BLaER1 (cell line): ENCODE measurements at regions not wholly inside any gene's neighbourhood (a gene's known extent, or its start where the extent isn't known, plus 50 kb on each side); places are given as distances from the start of the nearest gene placed in this dataset.

Source experiments
- H3K27ac ChIP-seq: shearing (Covaris generic); formaldehyde crosslinking; 2 replicates; pipeline ENCODE4 v1.8.1; 2022
- H3K27me3 ChIP-seq: shearing (Covaris generic); formaldehyde crosslinking; 2 replicates; pipeline ENCODE4 v1.8.1; 2022
- H3K36me3 ChIP-seq: shearing (Covaris generic); formaldehyde crosslinking; 2 replicates; pipeline ENCODE4 v1.8.1; 2022
- H3K4me1 ChIP-seq: shearing (Covaris generic); formaldehyde crosslinking; 2 replicates; pipeline ENCODE4 v1.8.1; 2022
- H3K4me2 ChIP-seq: shearing (Covaris generic); formaldehyde crosslinking; 2 replicates; pipeline ENCODE4 v1.8.1; 2022
- H3K4me3 ChIP-seq: shearing (Covaris generic); formaldehyde crosslinking; 2 replicates; pipeline ENCODE4 v1.8.1; 2022
- H3K9ac ChIP-seq: shearing (Covaris generic); formaldehyde crosslinking; 2 replicates; pipeline ENCODE4 v1.8.1; 2022
- H3K9me3 ChIP-seq: shearing (Covaris generic); formaldehyde crosslinking; 2 replicates; pipeline ENCODE4 v1.8.1; 2022
- H4K20me1 ChIP-seq: shearing (Covaris generic); formaldehyde crosslinking; 2 replicates; pipeline ENCODE4 v1.8.1; 2022
- Cebpa-rat ChIP-seq: shearing (Covaris generic); IDR thresholded peaks from 2 replicates; pipeline ENCODE4 v1.8.1; 2022

GRCh38 chr6:146957181-146958093 lies 246.8 kb upstream of the STXBP5 start:
- no peaks in the 10 kb centered on the region for H3K27me3 ChIP-seq
- H3K36me3 ChIP-seq, result no peaks in the 10 kb centered on the region
- H3K4me2 ChIP-seq, result no peak overlapping the region
- no peaks in the 10 kb centered on the region for H3K9me3 ChIP-seq
- no peak overlapping the region for H3K4me3 ChIP-seq
- no peak overlapping the region for H3K27ac ChIP-seq
- H4K20me1 ChIP-seq, result no peaks in the 10 kb centered on the region
- TF ChIP-seq Cebpa-rat, result no peak
- no peaks in the 10 kb centered on the region for H3K4me1 ChIP-seq
- no peak overlapping the region for H3K9ac ChIP-seq

GRCh38 chr6:146961831-146962230 lies 242.4 kb upstream of the STXBP5 start:
- no peak for TF ChIP-seq Cebpa-rat
- Histone ChIP-seq H3K4me3 (no peak overlapping the region), H3K4me2 (no peak overlapping the region), H3K4me1 (no peaks in the 10 kb centered on the region), H3K9ac (no peak overlapping the region), H3K9me3 (peaks cover 26% of the 10 kb centered on the region), H4K20me1 (no peaks in the 10 kb centered on the region), H3K27ac (no peak overlapping the region), H3K36me3 (no peaks in the 10 kb centered on the region), H3K27me3 (no peaks in the 10 kb centered on the region)

- H3K27ac ChIP-seq, result no peak overlapping the region
- no peaks in the 10 kb centered on the region for H3K36me3 ChIP-seq
- H3K4me2 ChIP-seq, result no peak overlapping the region
- H3K4me3 ChIP-seq, result no peak overlapping the region
- H3K9me3 ChIP-seq, result peaks cover 26% of the 10 kb centered on the region
- H3K9ac ChIP-seq, result no peak overlapping the region
- no peaks in the 10 kb centered on the region for H3K27me3 ChIP-seq
- no peaks in the 10 kb centered on the region for H4K20me1 ChIP-seq
- no peak for TF ChIP-seq Cebpa-rat
- H3K4me1 ChIP-seq, result no peaks in the 10 kb centered on the region
Measured at GRCh38 chr6:146962329-146962728, 241.9 kb upstream of the STXBP5 start.

- no peaks in the 10 kb centered on the region for H3K4me1 ChIP-seq
- no peaks in the 10 kb centered on the region for H3K36me3 ChIP-seq
- peaks cover 26% of the 10 kb centered on the region for H3K9me3 ChIP-seq
- no peak overlapping the region for H3K4me2 ChIP-seq
- H3K27ac ChIP-seq, result no peak overlapping the region
- H3K9ac ChIP-seq, result no peak overlapping the region
- H3K4me3 ChIP-seq, result no peak overlapping the region
- TF ChIP-seq Cebpa-rat, result no peak
- no peaks in the 10 kb centered on the region for H4K20me1 ChIP-seq
- no peaks in the 10 kb centered on the region for H3K27me3 ChIP-seq
Measured at GRCh38 chr6:146965110-146965689, 239.0 kb upstream of the STXBP5 start.

- no peaks in the 10 kb centered on the region for H3K36me3 ChIP-seq
- TF ChIP-seq Cebpa-rat, result no peak
- H3K9me3 ChIP-seq, result peaks cover 26% of the 10 kb centered on the region
- no peaks in the 10 kb centered on the region for H4K20me1 ChIP-seq
- no peak overlapping the region for H3K27ac ChIP-seq
- H3K9ac ChIP-seq, result no peak overlapping the region
- H3K27me3 ChIP-seq, result no peaks in the 10 kb centered on the region
- H3K4me2 ChIP-seq, result no peak overlapping the region
- H3K4me1 ChIP-seq, result no peaks in the 10 kb centered on the region
- no peak overlapping the region for H3K4me3 ChIP-seq
Measured at GRCh38 chr6:146968041-146968760, 236.0 kb upstream of the STXBP5 start.

- TF ChIP-seq Cebpa-rat, result no peak
- no peaks in the 10 kb centered on the region for H3K4me1 ChIP-seq
Measured at GRCh38 chr6:146972546-146972945, 231.7 kb upstream of the STXBP5 start.

GRCh38 chr6:146974351-146974750 lies 229.9 kb upstream of the STXBP5 start:
- no peak for TF ChIP-seq Cebpa-rat
- Histone ChIP-seq H3K27ac (no peak overlapping the region), H3K4me3 (no peak overlapping the region), H4K20me1 (no peaks in the 10 kb centered on the region), H3K36me3 (no peaks in the 10 kb centered on the region), H3K4me2 (no peak overlapping the region), H3K27me3 (no peaks in the 10 kb centered on the region), H3K4me1 (no peaks in the 10 kb centered on the region), H3K9ac (no peak overlapping the region), H3K9me3 (no peaks in the 10 kb centered on the region)

More at GRCh38 chr6:146972546-146972945, 231.7 kb upstream of the STXBP5 start:
- Histone ChIP-seq H3K4me3 (no peak overlapping the region), H4K20me1 (no peaks in the 10 kb centered on the region), H3K27ac (no peak overlapping the region), H3K4me2 (no peak overlapping the region), H3K27me3 (no peaks in the 10 kb centered on the region), H3K36me3 (no peaks in the 10 kb centered on the region), H3K9ac (no peak overlapping the region), H3K9me3 (no peaks in the 10 kb centered on the region)

GRCh38 chr6:146975093-146975492 lies 229.1 kb upstream of the STXBP5 start:
- Histone ChIP-seq H3K27me3 (no peaks in the 10 kb centered on the region), H3K36me3 (no peaks in the 10 kb centered on the region), H3K4me2 (no peak overlapping the region), H4K20me1 (no peaks in the 10 kb centered on the region), H3K4me1 (no peaks in the 10 kb centered on the region), H3K9ac (no peak overlapping the region), H3K27ac (no peak overlapping the region), H3K4me3 (no peak overlapping the region), H3K9me3 (no peaks in the 10 kb centered on the region)
- no peak for TF ChIP-seq Cebpa-rat

- H3K27me3 ChIP-seq, result no peaks in the 10 kb centered on the region
- no peaks in the 10 kb centered on the region for H3K9me3 ChIP-seq
- H3K9ac ChIP-seq, result no peak overlapping the region
- H3K4me3 ChIP-seq, result no peak overlapping the region
- H4K20me1 ChIP-seq, result no peaks in the 10 kb centered on the region
- H3K27ac ChIP-seq, result no peak overlapping the region
- no peak overlapping the region for H3K4me2 ChIP-seq
- no peak for TF ChIP-seq Cebpa-rat
- H3K36me3 ChIP-seq, result no peaks in the 10 kb centered on the region
- H3K4me1 ChIP-seq, result no peaks in the 10 kb centered on the region
Measured at GRCh38 chr6:146980900-146981329, 223.3 kb upstream of the STXBP5 start.

GRCh38 chr6:146981981-146982380 lies 222.2 kb upstream of the STXBP5 start:
- no peak overlapping the region for H3K27ac ChIP-seq
- no peak overlapping the region for H3K9ac ChIP-seq
- H3K36me3 ChIP-seq, result no peaks in the 10 kb centered on the region
- H3K4me1 ChIP-seq, result no peaks in the 10 kb centered on the region
- no peaks in the 10 kb centered on the region for H4K20me1 ChIP-seq
- no peaks in the 10 kb centered on the region for H3K27me3 ChIP-seq
- no peak overlapping the region for H3K4me3 ChIP-seq
- no peaks in the 10 kb centered on the region for H3K9me3 ChIP-seq
- no peak overlapping the region for H3K4me2 ChIP-seq
- no peak for TF ChIP-seq Cebpa-rat
